ENCODE measurements at regions not wholly inside any gene's neighbourhood (a gene's known extent, or its start where the extent isn't known, plus 50 kb on each side); places are given as distances from the start of the nearest gene placed in this dataset.
"Not testable (repeated sequence)": the region's sequence is repeated elsewhere in the genome, so short reads cannot be mapped to it uniquely, and the experiment has no call there.

- no peak for DNase-seq
- TF ChIP-seq POLR2A (IDR thresholded peaks at IDR 0.05; ENCODE audit: low read length), result no peak
- no peak for TF ChIP-seq GATA1 (IDR thresholded peaks at IDR 0.05; ENCODE audit: low read depth, low read length)
Observed at GRCh38 chr10:6786579-6787031, 206.5 kb upstream of the PRKCQ start.

DNA sequence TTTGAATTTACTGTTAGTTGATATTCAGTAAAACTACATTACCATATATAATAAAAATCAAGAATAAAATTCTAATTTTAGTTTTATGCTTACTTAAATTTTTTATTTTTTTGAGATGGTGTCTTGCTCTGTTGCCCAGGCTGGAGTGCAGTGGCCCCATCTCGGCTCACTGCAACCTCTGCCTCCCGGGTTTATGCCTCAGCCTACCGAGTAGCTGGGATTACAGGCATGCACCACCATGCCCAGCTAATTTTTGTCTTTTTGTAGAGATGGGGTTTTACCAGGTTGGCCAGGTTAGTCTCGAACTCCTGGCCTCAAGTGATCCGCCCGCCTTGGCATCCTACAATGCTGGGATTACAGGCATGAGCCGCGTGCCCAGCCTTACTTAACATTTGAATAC is 204.4 kb upstream of the PRKCQ start:
- not testable (repeated sequence) for DNase-seq

DNA sequence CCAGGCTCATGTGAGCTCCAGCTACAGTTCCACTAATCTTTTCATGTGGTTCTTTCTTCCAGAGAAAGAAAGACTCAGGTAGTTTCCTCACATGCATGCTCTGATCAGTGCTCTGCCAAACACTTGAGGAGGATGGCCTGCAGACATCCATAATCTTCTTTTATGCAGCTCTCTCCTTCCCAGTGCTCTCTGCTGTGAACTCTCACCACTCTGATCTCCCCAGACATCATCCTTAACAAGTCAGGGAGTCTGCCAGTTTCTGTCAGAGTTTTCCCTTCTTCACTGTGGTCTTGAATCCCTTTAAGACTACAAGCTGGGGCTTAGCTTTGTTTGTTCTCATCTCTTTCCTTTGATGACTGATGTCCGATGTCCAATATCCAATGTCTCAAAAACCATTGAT is 203.4 kb upstream of the PRKCQ start:
- DNase-seq, result no peak
- TF ChIP-seq POLR2A (IDR thresholded peaks at IDR 0.05; ENCODE audit: low read length) (no peak), GATA1 (IDR thresholded peaks at IDR 0.05; ENCODE audit: low read depth, low read length) (no peak)

DNA sequence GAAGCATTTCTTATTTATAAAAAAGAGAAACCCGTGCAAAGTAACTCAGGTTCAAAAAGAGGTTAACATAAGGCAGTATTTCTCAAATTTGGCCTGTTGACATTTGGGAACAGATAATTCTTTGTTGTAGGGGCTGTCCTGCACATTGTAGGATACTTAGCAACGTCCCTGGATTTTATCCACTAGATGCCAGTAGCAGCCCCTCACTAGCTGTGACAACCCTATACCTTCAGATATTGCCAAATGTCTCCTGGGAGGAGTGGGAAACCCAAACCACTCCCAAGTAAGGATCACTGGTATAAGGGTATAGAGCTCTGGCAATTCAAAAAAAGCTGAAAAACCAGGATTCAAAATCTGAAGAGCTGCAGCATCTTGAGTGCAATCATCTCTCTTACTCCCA is 202.3 kb upstream of the PRKCQ start:
- TF ChIP-seq POLR2A (IDR thresholded peaks at IDR 0.05; ENCODE audit: low read length) (no peak), GATA1 (IDR thresholded peaks at IDR 0.05; ENCODE audit: low read depth, low read length) (no peak)
- no peak for DNase-seq

GRCh38 chr10:6781133-6781770 is 201.2 kb upstream of the PRKCQ start:
- no peak for DNase-seq
- TF ChIP-seq POLR2A (IDR thresholded peaks at IDR 0.05; ENCODE audit: low read length), result no peak

DNA sequence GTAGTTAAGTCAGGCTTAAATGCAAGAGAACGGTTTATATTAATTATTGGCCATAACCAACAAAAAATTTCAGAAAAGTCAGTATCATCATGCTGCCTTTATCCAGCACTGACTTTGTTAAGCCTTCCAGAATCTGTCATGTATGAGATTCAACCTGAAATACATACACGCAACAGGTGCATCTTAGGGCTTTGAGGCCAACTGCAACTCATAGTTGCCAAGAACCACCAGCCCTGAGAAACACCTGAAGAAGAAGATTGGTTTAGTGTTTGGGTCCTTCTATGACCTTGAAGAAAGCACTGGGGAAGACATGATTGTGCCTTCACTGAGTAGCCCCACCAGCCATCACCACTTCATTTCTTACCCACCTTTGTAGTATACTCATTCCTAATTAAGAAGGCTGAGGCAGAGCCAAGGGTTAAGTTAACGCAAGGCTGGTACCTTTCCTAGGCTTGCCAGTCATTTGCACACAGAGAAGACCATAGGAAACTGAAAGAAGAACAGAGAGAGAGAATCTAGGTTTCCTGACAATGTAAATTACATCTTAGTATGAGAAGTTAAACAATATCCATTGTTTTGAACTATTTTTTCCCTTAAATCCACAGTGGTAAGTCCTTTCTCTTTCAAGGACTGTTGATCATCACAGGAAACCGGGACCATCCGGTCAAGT is 200.1 kb upstream of the PRKCQ start:
- no peak for TF ChIP-seq POLR2A (IDR thresholded peaks at IDR 0.05; ENCODE audit: low read length)
- no peak for TF ChIP-seq GATA1 (IDR thresholded peaks at IDR 0.05; ENCODE audit: low read depth, low read length)
- DNase-seq, result no peak

DNA sequence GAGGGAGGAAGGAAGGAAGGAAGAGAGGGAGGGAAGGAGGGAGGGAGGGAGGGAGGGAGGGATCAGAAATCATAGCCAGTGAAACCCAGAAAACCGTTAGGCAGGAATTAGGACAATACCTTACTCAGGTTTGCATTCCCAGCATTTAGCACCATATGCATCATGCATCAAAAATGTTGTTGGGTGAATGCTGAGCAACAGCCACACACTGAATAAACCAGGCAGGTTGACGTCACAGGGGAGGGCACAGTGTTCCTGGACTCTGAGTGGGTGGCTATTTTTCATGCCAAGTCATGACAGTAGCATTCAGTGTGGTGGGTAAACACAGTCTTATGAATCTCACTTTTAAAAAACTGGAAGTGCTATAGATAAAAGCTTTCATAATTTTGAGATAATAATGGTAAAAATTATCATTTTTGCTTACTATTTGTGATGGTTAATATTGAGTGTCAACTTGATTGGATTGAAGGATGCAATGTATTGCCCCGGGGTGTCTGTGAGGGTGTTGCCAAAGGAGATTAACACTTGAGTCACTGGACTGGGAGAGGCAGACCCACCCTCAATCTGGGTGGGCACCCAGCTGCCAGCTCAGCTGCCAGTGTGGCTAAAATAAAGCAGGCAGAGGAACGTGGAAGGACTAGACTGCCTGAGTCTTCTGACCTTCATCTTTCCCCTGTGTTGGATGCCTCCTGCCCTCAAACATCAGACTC is 199.1 kb upstream of the PRKCQ start:
- TF ChIP-seq POLR2A (IDR thresholded peaks at IDR 0.05; ENCODE audit: low read length) (no peak), GATA1 (IDR thresholded peaks at IDR 0.05; ENCODE audit: low read depth, low read length) (no peak)
- peak in 1 of 2 experiments; percentile 3 for DNase-seq

- DNase-seq, result no peak
- TF ChIP-seq GATA1 (IDR thresholded peaks at IDR 0.05; ENCODE audit: low read depth, low read length) (no peak), POLR2A (IDR thresholded peaks at IDR 0.05; ENCODE audit: low read length) (no peak)
Observed at GRCh38 chr10:6776170-6776569, 196.1 kb upstream of the PRKCQ start.

GRCh38 chr10:6774406-6774805 is 194.3 kb upstream of the PRKCQ start:
- no peak for DNase-seq
- no peak for TF ChIP-seq GATA1 (IDR thresholded peaks at IDR 0.05; ENCODE audit: low read depth, low read length)

DNA sequence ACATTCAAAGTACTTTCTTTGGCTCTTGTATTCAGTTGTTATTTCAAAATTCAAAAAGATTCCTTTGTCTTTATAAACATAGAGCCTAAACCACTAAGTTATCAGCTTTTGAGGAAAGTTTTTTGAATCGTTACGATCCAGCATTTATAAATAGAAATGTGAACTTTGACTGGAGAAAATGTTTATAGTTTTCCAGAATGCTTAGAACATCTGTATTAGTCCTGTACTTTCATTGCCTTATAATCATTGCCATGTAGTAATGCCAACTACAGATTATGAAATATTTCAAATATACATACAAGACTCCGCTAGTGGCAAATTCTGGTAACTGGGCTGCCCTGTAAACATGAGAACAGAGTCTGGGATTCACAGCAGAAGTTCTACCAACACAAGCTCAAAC is 191.3 kb upstream of the PRKCQ start:
- DNase-seq, result no peak
- no peak for TF ChIP-seq POLR2A (IDR thresholded peaks at IDR 0.05; ENCODE audit: low read length)
- no peak for TF ChIP-seq GATA1 (IDR thresholded peaks at IDR 0.05; ENCODE audit: low read depth, low read length)

DNA sequence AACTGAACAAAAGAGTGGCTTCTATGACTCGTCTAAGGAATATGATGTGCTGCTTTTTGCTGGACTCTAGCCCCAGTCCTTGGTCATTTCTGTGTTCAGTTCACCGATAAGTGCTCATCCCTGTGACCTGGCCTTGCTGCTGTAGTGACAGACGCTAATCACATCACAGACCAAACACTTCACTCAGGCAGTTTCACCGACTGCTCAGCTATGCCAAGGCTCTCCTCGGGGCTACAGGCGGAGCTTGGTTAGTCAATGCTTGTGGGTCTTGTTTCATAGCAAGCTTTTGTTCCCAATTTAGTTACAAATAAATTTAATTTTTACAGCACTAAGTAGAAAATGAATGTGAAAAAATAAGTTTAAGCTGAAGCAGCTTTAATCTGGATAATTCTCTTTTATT is 190.8 kb upstream of the PRKCQ start:
- TF ChIP-seq POLR2A (IDR thresholded peaks at IDR 0.05; ENCODE audit: low read length) (no peak), GATA1 (IDR thresholded peaks at IDR 0.05; ENCODE audit: low read depth, low read length) (no peak)
- DNase-seq, result no peak

- DNase-seq, result no peak
- TF ChIP-seq GATA1 (IDR thresholded peaks at IDR 0.05; ENCODE audit: low read depth, low read length), result no peak
- no peak for TF ChIP-seq POLR2A (IDR thresholded peaks at IDR 0.05; ENCODE audit: low read length)
Observed at GRCh38 chr10:6769704-6770417, 189.8 kb upstream of the PRKCQ start.

- TF ChIP-seq GATA1 (IDR thresholded peaks at IDR 0.05; ENCODE audit: low read depth, low read length) (no peak), POLR2A (IDR thresholded peaks at IDR 0.05; ENCODE audit: low read length) (no peak)
- DNase-seq, result no peak
Observed at GRCh38 chr10:6766131-6766801, 186.2 kb upstream of the PRKCQ start.

- TF ChIP-seq POLR2A (IDR thresholded peaks at IDR 0.05; ENCODE audit: low read length), result no peak
- DNase-seq, result no peak
Observed at GRCh38 chr10:6763423-6763822, 183.3 kb upstream of the PRKCQ start.

Data from erythroblast (primary cell).